ENCODE measurements at regions not wholly inside any gene's neighbourhood (a gene's known extent, or its start where the extent isn't known, plus 50 kb on each side); places are given as distances from the start of the nearest gene placed in this dataset.

GRCh38 chr6:85092226-85092625, 327.8 kb upstream of the TBX18 start:
- H2BK20ac ChIP-seq (ENCODE audit: low read depth, low read length): no peak overlapping the region
- H3K4me2 ChIP-seq (ENCODE audit: low read depth, low read length): no peak overlapping the region
- intact Hi-C loops (cut with micrococcal nuclease) (no loop called here), dilution Hi-C loops (cut with HindIII; ENCODE audit: low sequenced_read_pairs, unreplicated experiment) (no loop called here), in situ Hi-C loops (cut with MboI; ENCODE audit: low sequenced_read_pairs) (no loop called here)
- no peak overlapping the region for H2AK9ac ChIP-seq (replicated peaks; ENCODE audit: low read depth, low read length, poor library complexity)
- no peaks in the 10 kb centered on the region for H3K36me3 ChIP-seq (ENCODE audit: control insufficient read depth, insufficient read depth, low read length)
- TF ChIP-seq, protein P1, sequence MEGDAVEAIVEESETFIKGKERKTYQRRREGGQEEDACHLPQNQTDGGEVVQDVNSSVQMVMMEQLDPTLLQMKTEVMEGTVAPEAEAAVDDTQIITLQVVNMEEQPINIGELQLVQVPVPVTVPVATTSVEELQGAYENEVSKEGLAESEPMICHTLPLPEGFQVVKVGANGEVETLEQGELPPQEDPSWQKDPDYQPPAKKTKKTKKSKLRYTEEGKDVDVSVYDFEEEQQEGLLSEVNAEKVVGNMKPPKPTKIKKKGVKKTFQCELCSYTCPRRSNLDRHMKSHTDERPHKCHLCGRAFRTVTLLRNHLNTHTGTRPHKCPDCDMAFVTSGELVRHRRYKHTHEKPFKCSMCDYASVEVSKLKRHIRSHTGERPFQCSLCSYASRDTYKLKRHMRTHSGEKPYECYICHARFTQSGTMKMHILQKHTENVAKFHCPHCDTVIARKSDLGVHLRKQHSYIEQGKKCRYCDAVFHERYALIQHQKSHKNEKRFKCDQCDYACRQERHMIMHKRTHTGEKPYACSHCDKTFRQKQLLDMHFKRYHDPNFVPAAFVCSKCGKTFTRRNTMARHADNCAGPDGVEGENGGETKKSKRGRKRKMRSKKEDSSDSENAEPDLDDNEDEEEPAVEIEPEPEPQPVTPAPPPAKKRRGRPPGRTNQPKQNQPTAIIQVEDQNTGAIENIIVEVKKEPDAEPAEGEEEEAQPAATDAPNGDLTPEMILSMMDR (conservative IDR thresholded peaks at IDR 0.05; ENCODE audit: low read depth, low read length): no peak
- TF ChIP-seq CEBPB (IDR thresholded peaks at IDR 0.05; ENCODE audit: low read depth, low read length) (no peak), POLR2A (IDR thresholded peaks at IDR 0.05; ENCODE audit: low read depth, low read length) (no peak), CHD1 (IDR thresholded peaks at IDR 0.05; ENCODE audit: low read depth, low read length) (no peak), RAD21 (IDR thresholded peaks at IDR 0.05; ENCODE audit: low read length) (no peak), NFE2L2 (IDR thresholded peaks at IDR 0.05; ENCODE audit: low read depth, low read length) (no peak), RCOR1 (IDR thresholded peaks at IDR 0.05; ENCODE audit: insufficient replicate concordance, low read length) (no peak), MAZ (IDR thresholded peaks at IDR 0.05; ENCODE audit: borderline replicate concordance, low read depth, low read length) (no peak), SMC3 (IDR thresholded peaks at IDR 0.05; ENCODE audit: low read depth, low read length) (no peak)
- TF ChIP-seq, protein P2, sequence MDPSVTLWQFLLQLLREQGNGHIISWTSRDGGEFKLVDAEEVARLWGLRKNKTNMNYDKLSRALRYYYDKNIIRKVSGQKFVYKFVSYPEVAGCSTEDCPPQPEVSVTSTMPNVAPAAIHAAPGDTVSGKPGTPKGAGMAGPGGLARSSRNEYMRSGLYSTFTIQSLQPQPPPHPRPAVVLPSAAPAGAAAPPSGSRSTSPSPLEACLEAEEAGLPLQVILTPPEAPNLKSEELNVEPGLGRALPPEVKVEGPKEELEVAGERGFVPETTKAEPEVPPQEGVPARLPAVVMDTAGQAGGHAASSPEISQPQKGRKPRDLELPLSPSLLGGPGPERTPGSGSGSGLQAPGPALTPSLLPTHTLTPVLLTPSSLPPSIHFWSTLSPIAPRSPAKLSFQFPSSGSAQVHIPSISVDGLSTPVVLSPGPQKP (IDR thresholded peaks at IDR 0.05; ENCODE audit: borderline replicate concordance, low read depth, low read length): no peak
- TF ChIP-seq, protein P3, sequence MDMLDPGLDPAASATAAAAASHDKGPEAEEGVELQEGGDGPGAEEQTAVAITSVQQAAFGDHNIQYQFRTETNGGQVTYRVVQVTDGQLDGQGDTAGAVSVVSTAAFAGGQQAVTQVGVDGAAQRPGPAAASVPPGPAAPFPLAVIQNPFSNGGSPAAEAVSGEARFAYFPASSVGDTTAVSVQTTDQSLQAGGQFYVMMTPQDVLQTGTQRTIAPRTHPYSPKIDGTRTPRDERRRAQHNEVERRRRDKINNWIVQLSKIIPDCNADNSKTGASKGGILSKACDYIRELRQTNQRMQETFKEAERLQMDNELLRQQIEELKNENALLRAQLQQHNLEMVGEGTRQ (IDR thresholded peaks at IDR 0.05; ENCODE audit: low read depth, low read length): no peak
- H4K5ac ChIP-seq (ENCODE audit: low read depth, low read length): no peak overlapping the region
- H4K91ac ChIP-seq (ENCODE audit: insufficient read depth, low read depth, low read length): no peak overlapping the region
- H2BK15ac ChIP-seq (ENCODE audit: low read depth, low read length): no peak overlapping the region
- H3K9ac ChIP-seq (ENCODE audit: low read depth, low read length): no peak overlapping the region
- H3K4me1 ChIP-seq (ENCODE audit: control insufficient read depth, insufficient read depth, low read length): no peaks in the 10 kb centered on the region
- H3K4me3 ChIP-seq (ENCODE audit: insufficient read depth, low read depth, low read length): no peak overlapping the region
- no peak for DNase-seq
- H3K56ac ChIP-seq (ENCODE audit: extremely low read depth, insufficient read depth, low read length): no peak overlapping the region
- no peak overlapping the region for H2AFZ ChIP-seq (replicated peaks; ENCODE audit: low read length, poor library complexity)
- no peaks in the 10 kb centered on the region for H4K20me1 ChIP-seq (ENCODE audit: insufficient read depth, low read length)
- H3K9me1 ChIP-seq (ENCODE audit: insufficient read depth, low read length): no peaks in the 10 kb centered on the region
- H3K79me1 ChIP-seq (ENCODE audit: low read depth in 1 of 2, low read length in 2 of 2): no peaks in the 10 kb centered on the region
- H3K23ac ChIP-seq (ENCODE audit: low read depth, low read length): no peak overlapping the region
- no peak overlapping the region for H2AK5ac ChIP-seq (ENCODE audit: low read depth, low read length)
- no peak overlapping the region for H3K18ac ChIP-seq (ENCODE audit: low read depth, low read length)
- no peak overlapping the region for H2BK5ac ChIP-seq (ENCODE audit: low read depth, low read length, poor library complexity, severe bottlenecking)
- H3K4ac ChIP-seq (ENCODE audit: low read depth, low read length): no peak overlapping the region
- no CpG with 5 or more reads among the region's 1 CpG for WGBS, 2 experiments (ENCODE audit: extremely low coverage in 2 of 2, insufficient read length in 1 of 2)
- ChIA-PET CTCF (no interaction called here), POLR2A (ENCODE audit: unreplicated experiment) (no interaction called here)
- ATAC-seq (ENCODE audit: low read depth): no peak
- H3K27ac ChIP-seq (ENCODE audit: insufficient read depth, low read length): no peak overlapping the region
- H2BK120ac ChIP-seq (ENCODE audit: low read depth, low read length): no peak overlapping the region
- H3K27me3 ChIP-seq (ENCODE audit: control insufficient read depth, insufficient read depth, low read length): no peaks in the 10 kb centered on the region
- no peaks in the 10 kb centered on the region for H3K9me3 ChIP-seq (ENCODE audit: control insufficient read depth, insufficient read depth, low read length)
- H3K14ac ChIP-seq (replicated peaks; ENCODE audit: low read depth, low read length): no peak overlapping the region
- BruUV-seq (replicated peaks): no TSS peak
- H4K8ac ChIP-seq (ENCODE audit: low read depth in 2 of 2, low read length in 2 of 2): no peak overlapping the region

Measured in IMR-90 (cell line).